ENCODE measurements at regions not wholly inside any gene's neighbourhood (a gene's known extent, or its start where the extent isn't known, plus 50 kb on each side); places are given as distances from the start of the nearest gene placed in this dataset.

DNA sequence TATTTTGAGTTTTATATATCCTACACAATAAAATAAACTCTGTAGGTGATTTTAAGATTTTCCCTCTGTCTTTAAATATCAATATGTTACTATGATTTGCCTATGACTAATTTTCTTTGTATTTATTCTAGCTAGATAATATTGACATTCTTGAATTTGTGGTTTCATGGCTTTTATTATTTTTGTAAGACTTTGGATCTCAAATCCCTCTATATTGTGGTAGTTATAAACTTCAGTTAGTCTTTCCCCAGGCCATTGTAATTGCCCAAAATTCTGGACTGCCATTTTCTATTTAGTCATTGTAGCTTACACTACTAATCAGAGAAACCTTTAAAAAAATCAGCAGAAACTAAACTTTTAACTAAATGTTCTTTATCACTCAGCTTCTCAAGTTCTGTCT is 1559.3 kb upstream of the GBE1 start (continued):
- TF ChIP-seq CBX3 (IDR thresholded peaks at IDR 0.05; ENCODE audit: borderline replicate concordance in 1 of 2, low read length in 2 of 2) (no peak), ZNF75A (CRISPR knock-in tag; IDR thresholded peaks at IDR 0.05) (no peak)

- no peaks in the 10 kb centered on the region for H4K20me1 ChIP-seq (replicated peaks; ENCODE audit: control insufficient read depth, insufficient read depth, low read length)
- no peak overlapping the region for H2AFZ ChIP-seq (ENCODE audit: low read depth, low read length)
- DNase-seq (ENCODE audit: extremely low read depth in 1 of 4, low spot score in 3 of 4) (no peak), ATAC-seq (no peak), FAIRE-seq (no peak)
- intact Hi-C loops (cut with micrococcal nuclease) (no loop called here), in situ Hi-C loops (cut with MboI) (no loop called here)
- no peaks in the 10 kb centered on the region for H3K9me3 ChIP-seq (replicated peaks; ENCODE audit: control insufficient read depth, insufficient read depth, low read depth, low read length)
- WGBS (ENCODE audit: insufficient coverage, low coverage, missing lambda C conversion rate): 0% methylated on average over 1 of the region's 1 CpG
- H3K36me3 ChIP-seq (ENCODE audit: control insufficient read depth, insufficient read depth, low read length): no peaks in the 10 kb centered on the region
- BruUV-seq (replicated peaks): no TSS peak
- ChIA-PET POLR2A (no interaction called here), CTCF (ENCODE audit: low intra/inter-chr PET ratio) (no interaction called here)
- H3K79me2 ChIP-seq (ENCODE audit: control insufficient read depth, insufficient read depth, low read length): no peaks in the 10 kb centered on the region
- no peaks in the 10 kb centered on the region for H3K27me3 ChIP-seq (ENCODE audit: control insufficient read depth in 2 of 2, insufficient read depth in 2 of 2, low read length in 2 of 2)
- no peak overlapping the region for H3K9ac ChIP-seq (ENCODE audit: insufficient read depth in 1 of 2, low read depth in 2 of 2, low read length in 2 of 2)
- H3K4me2 ChIP-seq (ENCODE audit: insufficient read depth, low read length): no peak overlapping the region
- H3K4me3 ChIP-seq: no peak overlapping the region
- no peak overlapping the region for H3K27ac ChIP-seq (ENCODE audit: extremely low read depth, low read depth, low read length)
- H3K9me1 ChIP-seq (ENCODE audit: control insufficient read depth, insufficient read depth, low read length): no peaks in the 10 kb centered on the region
- H3K4me1 ChIP-seq (replicated peaks in 1 of 2; ENCODE audit: control insufficient read depth in 2 of 2, insufficient read depth in 2 of 2, low read length in 2 of 2): no peaks in the 10 kb centered on the region
- no peak for TF ChIP-seq NR2F6 (CRISPR knock-in tag; IDR thresholded peaks at IDR 0.05)
- TF ChIP-seq RCOR1 (IDR thresholded peaks at IDR 0.05; ENCODE audit: borderline replicate concordance in 1 of 2, low read depth in 2 of 2, low read length in 2 of 2): no peak
- TF ChIP-seq SRSF7 (optimal IDR thresholded peaks at IDR 0.05; ENCODE audit: low read depth, low read length): no peak
- no peak for TF ChIP-seq PURB (CRISPR knock-in tag; IDR thresholded peaks at IDR 0.05; ENCODE audit: low read depth)
- no peak for TF ChIP-seq FOXO4 (CRISPR knock-in tag; IDR thresholded peaks at IDR 0.05)
- TF ChIP-seq ATF2 (CRISPR knock-in tag; IDR thresholded peaks at IDR 0.05): no peak
- TF ChIP-seq HNRNPUL1 (IDR thresholded peaks at IDR 0.05; ENCODE audit: low read length): no peak
- TF ChIP-seq RHOXF2B (CRISPR knock-in tag; conservative IDR thresholded peaks at IDR 0.05): no peak
- TF ChIP-seq, protein P1, sequence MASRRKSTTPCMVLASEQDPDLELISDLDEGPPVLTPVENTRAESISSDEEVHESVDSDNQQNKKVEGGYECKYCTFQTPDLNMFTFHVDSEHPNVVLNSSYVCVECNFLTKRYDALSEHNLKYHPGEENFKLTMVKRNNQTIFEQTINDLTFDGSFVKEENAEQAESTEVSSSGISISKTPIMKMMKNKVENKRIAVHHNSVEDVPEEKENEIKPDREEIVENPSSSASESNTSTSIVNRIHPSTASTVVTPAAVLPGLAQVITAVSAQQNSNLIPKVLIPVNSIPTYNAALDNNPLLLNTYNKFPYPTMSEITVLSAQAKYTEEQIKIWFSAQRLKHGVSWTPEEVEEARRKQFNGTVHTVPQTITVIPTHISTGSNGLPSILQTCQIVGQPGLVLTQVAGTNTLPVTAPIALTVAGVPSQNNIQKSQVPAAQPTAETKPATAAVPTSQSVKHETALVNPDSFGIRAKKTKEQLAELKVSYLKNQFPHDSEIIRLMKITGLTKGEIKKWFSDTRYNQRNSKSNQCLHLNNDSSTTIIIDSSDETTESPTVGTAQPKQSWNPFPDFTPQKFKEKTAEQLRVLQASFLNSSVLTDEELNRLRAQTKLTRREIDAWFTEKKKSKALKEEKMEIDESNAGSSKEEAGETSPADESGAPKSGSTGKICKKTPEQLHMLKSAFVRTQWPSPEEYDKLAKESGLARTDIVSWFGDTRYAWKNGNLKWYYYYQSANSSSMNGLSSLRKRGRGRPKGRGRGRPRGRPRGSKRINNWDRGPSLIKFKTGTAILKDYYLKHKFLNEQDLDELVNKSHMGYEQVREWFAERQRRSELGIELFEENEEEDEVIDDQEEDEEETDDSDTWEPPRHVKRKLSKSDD (conservative IDR thresholded peaks at IDR 0.05; ENCODE audit: low read length): no peak
- TF ChIP-seq ARID2 (IDR thresholded peaks at IDR 0.05): no peak
- TF ChIP-seq ZNF780A (CRISPR knock-in tag; IDR thresholded peaks at IDR 0.05): no peak
- no peak for TF ChIP-seq PKNOX1 (IDR thresholded peaks at IDR 0.05)
- no peak for TF ChIP-seq MXD1 (CRISPR knock-in tag; IDR thresholded peaks at IDR 0.05; ENCODE audit: borderline replicate concordance, poor library complexity, severe bottlenecking)
- TF ChIP-seq SP1 (CRISPR knock-in tag; IDR thresholded peaks at IDR 0.05): no peak
Measured at GRCh38 chr3:83321457-83321856, 1560.0 kb upstream of the GBE1 start.

All from K562 (cell line).